NCI-H2029 treated with DMSO at 0.1 percent for 48 hours (cell line): ENCODE measurements at regions not wholly inside any gene's neighbourhood (a gene's known extent, or its start where the extent isn't known, plus 50 kb on each side); places are given as distances from the start of the nearest gene placed in this dataset.
"Not testable (repeated sequence)": the region's sequence is repeated elsewhere in the genome, so short reads cannot be mapped to it uniquely, and the experiment has no call there.

Experiments
- DNase-seq: peaks from one replicate; lab custom pipeline; 2025; lab: John Stamatoyannopoulos, UW

DNA sequence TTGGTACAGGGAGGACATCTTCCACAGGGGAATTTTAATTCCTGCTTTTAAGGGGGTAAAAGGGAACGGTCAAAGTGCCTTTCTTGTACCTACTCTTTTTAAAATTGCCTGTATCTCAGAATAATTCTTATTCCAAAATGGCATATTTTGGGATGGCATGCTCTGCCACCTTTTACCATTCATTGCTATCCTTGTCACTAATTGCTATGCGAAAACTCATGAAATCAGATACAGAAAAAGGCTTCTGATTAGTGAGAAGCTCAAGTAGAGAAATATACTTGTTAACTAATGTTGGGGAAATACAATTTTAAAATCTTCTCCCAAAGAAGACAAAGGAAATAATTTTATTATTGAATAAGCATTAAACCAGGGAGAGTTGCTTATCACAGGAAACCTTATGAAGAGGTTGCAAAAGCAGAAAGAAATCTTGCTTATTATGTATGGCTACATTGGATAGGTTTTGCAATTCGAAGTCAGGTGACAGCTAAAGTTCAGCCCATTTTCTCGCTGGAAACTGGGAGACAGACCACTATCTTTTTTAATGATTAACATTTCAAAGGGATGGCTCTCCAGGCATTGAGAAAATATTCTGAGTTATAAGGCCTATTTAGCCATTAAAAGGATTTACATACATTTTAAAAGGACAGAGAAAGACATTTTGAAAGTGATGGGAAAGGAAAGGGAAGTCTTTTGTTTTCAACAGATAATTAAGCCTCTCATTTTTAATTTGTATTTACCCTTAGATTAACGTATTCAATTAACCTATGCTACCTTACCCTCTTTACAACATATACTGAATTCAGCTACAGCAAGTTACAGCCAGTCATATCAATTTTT is 110.3 kb upstream of the PRSS16 start:
- no peak for DNase-seq

DNA sequence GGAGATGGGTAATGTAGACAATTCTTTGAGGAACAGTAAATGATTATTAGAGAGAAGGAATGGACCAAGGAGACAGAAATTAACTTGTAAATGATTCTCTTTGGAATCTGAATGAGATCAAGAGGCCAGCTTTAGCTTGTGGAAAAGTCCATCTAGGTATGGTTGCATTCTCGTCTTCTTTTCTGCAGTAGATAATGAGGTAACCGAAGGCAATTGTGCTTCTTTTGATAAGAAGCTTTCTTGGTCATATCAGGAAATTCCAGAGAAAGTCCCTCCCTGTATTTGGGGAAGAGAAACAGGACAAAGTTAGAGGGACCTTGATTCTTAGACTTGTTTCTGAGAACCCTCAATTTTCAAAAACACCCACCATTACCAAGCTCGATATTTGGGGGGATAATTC is 109.1 kb upstream of the PRSS16 start:
- no peak for DNase-seq

DNA sequence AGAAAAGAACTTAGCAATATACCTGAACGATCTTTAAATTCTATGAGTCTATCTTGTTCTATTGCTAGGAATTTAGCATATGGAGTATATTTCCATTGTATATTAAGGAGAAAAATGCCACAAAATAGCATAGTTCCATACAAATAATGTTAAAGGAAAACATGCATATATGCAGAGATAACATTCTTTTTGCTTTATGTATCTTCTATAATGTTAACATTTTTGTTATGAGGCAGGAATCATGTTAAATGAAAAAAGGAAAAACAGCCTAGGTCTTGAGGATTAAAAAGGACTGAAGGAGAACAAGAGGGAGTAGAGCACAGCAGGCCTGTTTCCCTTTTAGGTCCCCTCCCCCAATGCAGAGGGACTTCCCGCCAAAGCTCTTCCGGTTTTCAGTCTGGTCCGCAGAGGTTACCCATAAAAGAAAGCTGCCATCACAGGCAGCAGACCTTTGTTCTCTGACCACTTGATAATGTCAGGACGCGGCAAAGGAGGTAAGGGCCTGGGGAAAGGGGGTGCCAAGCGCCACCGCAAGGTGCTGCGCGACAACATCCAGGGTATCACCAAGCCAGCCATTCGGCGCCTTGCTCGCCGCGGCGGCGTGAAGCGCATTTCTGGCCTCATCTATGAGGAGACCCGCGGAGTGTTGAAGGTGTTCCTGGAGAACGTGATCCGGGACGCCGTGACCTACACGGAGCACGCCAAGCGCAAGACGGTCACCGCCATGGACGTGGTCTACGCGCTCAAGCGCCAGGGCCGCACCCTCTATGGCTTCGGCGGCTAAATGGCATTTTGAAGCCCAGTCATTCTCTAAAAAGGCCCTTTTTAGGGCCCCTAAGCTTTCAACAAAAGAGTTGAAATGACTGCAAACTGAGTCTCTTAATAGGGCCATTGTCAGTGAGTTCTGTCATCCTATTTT is 108.4 kb upstream of the PRSS16 start:
- peak; percentile 89 for DNase-seq

DNA sequence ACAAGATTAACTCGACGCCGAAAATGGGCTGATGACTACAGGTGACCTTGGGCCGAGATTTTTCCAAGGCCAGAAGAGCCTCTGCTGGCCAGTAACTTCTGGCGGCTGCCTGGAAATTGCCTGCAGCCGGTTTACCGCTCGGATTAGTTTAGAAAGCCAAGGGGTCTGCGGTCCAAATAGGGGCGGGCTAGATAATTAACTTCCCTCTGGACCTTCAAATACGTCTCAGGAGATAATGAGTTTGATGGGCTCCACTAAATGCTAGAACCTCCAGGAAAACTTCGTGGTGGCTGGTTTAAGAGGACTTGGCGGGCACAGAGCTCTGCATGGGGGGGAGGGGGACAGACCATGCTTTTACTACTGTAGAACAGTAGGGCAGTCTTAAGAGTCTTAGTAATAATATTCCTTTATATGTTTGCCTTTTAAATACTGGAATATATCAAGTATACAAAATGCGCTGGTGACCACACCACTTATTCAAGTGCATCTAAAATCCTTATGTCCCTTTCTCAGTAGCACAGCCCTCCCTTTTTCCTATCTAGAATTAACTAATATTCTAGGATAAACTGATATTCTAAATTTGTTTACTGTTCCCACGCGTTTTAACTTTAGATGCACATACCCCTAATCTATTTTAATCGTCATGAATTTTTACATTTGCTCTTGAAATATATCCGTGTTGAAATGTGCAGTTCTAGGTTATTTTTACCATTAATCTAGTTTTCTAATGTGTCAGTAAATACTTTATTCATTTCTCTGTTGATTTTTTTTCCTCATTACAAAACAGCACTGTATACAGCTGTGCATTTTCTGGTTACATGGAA is 107.5 kb upstream of the PRSS16 start:
- peak; percentile 72 for DNase-seq

DNA sequence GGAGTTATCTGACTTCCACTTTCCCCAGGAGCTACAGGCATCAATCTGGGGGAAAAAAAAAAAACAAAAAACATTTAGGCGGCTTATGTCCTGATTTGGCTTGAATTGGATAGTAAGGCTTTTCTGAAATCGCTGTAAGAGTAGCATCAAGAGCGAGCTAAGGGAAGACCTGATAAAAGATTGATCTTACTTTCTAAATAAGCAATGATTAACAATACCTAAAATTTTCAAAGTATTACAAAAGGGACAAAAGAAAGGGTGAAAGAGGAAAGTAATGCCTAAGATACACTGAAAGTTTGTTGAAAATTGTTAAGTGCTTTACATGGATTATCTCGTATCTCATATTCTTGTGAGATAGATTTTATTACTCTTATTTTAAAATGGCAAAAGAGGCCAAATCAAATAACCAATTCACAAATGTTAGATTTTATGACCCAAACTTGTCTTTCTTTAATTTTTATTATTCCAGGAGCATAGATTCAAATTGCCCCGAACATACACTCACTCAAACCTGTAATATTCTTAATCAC is 106.4 kb upstream of the PRSS16 start:
- no peak for DNase-seq

DNA sequence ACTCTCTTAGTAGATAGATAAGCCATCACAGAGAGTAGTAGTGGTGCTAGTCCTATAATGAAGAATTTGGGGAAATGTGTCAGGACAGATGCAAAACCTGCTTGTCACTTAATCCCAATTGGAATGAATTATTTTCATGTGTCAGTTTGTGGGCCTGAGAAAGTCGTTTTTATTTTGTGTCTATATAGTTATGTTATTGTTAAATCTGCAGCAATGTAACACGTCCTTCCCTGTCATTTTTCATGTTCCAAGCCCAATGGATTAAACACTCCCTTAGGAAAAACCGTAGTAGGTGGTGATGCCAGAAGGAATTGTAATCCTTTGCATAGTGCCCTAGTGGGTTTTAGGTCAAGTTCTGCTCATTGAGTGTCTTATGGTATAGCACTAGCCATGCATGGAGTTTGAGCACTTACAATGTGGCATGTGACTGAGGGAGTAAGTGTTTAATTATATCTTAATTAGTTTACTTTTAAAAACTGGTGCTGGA is 105.9 kb upstream of the PRSS16 start:
- DNase-seq, result no peak

DNA sequence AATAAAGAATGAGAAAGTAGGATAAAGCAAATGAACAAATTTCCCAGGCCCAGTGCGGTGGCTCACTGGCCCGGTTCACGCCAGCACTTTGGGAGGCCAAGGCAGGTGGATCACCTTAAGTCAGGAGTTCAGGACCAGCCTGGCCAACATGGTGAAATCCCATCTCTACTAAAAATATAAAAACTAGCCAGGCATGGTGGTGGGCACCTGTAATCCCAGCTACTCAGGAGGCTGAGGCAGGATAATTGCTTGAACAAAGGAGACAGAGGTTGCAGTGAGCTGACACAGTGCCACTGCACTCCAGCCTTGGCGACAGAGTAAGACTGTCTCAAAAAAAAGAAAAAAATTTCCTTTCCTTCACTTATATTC is 104.5 kb upstream of the PRSS16 start:
- not testable (repeated sequence) for DNase-seq

DNA sequence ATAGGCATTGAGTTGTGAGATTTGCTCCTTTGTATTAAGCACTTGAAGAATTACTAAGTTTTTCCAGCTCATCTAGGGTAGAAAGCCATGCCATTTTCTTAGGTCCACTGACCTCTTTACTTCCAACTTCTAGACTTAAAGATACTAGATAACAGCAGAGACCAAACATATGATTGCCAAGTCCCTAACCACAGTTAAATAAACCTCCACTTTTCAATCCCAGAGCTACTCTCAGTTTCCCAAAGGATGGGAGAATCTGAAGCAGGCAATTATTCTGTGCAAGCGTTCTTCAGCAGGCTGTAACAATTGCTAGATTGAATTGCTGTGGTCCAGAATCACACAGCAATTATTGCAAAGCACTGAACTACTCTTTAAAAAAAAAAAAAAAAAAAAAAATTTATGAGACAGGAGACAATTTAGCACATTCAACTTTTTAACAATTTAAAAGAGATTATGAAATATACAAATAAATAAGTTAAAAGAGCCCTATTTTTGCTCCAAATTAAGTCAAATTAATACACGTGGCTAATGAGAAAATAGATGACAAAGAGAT is 104.0 kb upstream of the PRSS16 start:
- no peak for DNase-seq

DNA sequence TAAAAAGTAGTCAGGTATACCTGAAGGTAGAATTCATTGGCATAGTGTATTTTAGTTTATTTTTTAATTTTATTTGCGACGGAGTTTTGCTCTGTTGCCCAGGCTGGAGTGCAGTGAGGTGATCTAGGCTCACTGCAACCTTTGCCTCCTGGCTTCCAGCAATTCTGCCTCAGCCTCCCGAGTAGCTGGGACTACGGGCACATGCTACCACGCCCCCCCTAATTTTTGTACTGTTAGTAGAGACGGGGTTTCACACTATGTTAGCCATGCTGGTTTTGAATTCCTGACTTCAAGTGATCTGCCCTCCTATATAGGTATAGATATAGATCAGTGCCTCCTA is 102.8 kb upstream of the PRSS16 start:
- no peak for DNase-seq

DNA sequence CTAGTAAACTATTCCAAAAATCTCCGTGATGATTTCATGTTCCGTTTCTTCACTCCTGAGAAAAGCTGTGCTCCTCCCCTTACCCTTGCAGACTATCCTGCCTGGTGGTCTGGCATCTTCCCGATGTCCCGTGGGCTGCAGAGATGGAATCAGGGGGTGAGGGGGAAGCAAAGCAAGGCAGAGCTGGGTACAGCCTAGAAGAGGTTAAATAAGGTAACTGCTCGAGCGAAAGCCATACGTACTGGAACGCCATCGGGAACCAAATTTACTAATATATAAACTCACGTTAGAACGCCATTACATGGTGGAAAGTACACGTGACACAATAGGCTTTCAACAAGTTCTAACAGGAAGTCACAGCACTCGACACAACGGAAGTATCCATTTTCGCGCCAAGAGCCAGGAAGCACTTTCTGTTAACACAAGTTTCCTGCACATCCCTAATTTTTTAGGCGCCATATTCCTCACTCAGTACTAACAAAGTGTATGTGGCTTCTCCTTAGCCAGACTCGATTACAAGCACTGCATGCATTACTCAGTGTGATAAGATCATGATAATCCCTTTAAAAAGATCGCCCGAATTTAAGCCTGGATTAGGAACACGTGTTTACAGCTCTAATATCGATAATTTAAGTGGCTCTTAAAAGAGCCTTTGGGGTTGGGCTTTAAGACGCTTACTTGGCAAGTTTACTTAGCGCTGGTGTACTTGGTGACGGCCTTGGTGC is 101.6 kb upstream of the PRSS16 start:
- peak; percentile 92 for DNase-seq

DNA sequence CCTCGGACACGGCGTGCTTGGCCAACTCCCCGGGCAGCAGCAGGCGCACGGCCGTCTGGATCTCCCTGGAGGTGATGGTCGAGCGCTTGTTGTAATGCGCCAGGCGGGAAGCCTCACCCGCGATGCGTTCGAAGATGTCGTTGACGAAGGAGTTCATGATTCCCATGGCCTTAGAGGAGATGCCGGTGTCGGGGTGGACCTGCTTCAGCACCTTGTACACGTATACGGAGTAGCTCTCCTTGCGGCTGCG is 101.1 kb upstream of the PRSS16 start:
- not testable (repeated sequence) for DNase-seq

DNA sequence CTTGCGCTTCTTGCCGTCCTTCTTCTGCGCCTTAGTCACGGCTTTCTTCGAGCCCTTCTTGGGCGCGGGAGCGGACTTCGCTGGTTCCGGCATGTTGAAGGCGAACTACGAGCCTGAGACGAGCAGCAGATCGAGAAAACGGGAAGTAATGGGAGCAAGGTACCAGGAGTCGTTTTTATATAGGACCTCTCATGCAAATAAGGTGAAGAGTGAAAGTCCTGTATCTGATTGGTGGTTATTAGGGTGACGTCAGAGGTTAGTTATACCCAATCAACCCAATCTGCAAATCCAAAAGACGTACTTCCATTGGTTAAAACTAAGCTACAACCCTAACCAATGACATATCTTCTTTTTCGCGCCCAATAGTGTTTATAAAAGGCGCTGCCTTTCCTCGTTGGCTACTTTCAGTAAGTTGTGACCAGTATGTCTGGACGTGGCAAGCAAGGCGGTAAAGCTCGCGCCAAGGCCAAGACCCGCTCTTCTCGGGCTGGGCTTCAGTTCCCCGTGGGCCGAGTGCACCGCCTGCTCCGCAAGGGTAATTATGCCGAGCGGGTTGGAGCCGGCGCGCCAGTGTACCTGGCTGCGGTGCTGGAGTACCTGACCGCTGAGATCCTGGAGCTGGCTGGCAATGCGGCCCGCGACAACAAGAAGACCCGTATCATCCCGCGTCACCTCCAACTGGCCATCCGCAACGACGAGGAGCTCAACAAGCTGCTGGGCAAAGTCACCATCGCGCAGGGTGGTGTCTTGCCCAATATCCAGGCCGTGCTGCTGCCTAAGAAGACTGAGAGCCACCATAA is 100.6 kb upstream of the PRSS16 start:
- peak; percentile 99 for DNase-seq

DNA sequence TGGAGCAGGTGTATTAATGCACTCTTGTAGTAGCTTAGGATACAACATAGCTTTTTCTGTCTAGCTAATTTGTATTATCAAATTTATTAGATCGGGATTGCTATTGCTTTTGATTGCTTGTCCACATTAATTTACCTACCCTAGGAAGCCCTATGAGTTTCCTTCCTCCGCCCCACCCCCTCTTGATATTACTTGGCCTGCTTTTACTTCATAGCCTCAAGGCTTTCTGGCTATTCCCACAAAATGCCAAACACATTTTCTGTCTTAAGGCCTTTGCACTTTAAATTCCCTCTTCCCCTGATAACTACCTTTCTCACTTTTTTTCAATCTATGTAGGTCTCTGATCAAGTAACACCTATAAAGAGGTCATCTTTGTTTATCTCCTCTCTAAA is 99.1 kb upstream of the PRSS16 start:
- no peak for DNase-seq

DNA sequence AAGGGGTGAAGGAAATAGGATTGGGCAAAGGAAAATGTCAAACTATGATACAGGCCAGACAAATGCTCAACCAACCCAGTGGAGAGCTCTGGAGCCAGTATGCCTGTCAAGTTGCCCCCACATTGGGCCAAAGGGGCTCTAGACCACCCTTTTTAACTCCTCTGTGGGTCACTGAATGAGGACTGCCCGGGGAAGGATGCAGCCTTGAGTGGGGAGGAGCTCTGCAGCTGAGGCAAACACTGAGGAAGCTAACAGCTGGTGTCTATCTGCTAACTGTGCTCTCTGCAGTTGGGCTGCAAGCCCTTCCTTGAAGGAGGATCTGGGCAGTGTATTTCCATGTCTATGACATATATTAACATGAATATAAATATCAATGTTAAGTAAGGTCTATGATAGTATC is 98.4 kb upstream of the PRSS16 start:
- no peak for DNase-seq

DNA sequence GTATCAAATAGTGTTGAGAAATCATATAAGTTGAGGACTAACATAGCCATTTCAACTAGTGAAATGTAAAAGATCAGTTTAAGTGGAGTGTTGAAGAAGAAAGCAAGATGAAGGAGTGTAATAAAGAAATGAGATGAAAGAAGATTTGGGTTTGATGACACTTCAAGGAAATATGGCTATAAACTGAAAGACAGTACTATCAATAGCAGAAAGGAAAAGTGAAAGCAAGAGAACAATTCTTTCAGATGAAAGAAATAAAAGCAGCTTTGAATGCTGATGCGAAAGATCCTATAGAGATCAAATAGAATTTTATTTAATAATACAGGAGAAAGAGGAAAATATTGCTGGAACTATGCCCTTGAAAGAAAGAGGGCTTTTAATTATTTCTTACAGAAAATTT is 92.8 kb upstream of the PRSS16 start:
- no peak for DNase-seq

DNA sequence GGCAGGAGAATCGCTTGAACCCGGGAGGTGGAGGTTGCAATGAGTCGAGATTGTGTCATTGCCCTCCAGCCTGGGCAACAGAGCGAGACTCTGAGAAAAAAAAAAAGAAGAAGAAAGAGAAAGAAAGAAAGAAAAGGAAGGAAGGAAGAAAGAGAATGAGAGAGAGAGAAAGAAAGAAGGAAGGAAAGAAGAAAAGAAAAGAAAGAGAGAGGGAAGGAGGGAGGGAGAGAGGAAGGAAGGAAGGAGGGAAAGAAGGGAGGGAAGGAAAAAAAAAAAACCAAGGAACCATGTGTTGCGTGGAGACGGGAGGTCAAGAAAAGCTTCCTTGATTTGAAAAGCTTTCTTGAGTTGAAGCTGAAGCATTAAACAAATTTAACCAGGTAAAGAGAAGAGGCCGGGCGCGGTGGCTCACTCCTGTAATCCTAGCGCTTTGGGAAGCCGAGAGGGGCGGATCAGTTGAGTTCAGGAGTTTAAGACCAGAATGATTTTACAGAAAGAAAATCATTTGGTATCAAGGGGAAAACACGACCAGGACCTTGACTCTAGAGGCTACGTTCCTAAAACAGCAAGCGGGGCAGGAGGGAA is 90.5 kb upstream of the PRSS16 start:
- DNase-seq, result no peak

DNA sequence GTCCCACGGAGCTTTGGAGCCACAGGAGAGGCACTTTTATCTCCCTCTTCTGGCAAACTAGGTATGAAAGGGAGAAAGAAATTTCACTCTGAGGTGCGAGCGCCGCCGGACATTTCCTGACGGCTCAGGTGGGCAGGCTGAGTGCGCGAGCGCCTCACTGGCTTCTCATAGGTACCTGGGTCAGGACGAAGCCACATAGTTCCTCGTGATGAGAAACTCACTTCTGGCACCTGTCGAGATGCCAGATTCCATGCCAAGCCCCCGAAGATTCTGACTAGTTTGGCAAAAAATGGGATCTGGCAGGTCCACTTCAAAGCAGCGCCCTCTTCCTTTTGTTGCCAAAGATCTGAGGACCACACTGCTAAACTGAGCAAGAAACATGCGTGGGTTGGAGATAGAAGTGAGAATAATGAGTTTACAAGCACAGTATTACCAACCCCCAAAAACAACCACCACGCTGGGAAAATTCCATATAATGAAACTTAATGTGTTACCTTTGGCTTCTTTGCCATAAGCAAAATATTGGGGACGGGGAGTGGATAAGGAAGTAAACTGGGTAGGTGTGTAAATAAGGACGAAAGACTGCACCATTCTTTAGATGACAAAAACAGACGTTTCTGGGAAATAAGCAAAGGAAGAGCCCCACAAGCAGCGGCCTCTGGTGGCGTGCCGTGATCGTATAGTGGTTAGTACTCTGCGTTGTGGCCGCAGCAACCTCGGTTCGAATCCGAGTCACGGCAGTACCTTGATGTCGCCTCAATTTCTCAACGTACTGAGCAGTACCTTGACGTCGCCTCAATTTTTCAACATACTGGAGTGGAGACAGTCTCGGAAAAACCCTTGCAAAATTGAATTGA is 89.8 kb upstream of the PRSS16 start:
- no peak for DNase-seq

DNA sequence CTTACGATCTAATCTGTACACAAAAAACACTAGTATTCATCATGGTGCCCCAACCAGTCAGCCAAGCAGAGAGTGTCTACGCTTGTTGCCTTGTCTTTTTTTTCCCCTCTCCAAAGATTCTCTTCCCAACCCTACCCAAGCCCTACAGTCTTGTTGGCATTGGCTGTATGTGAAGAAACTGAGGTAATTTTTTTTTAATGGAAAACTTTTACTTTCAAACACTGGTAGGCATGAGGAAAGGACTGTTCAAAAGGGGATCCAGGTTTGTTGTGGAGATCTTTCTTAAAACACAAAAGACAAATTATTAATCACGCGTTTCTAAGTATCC is 89.2 kb upstream of the PRSS16 start:
- DNase-seq, result no peak

DNA sequence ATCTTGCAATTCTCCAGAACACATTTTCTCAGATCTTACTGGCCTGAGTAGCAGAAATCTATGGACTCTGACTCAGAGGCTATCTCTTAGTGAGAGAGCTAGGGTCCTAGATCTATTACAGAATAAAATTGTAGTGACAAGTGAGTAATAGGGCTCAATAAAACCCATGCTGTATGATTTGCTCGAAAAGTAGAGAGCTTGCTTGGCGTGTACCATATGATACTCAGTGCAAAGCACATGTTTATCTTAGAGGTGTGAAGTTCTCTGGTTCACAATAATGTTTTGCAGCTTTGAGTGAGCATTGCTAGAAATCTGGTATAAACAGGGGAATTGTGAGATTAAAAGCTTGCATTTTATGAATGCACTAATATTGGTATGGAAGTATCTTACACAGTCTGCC is 87.8 kb upstream of the PRSS16 start:
- DNase-seq, result no peak
